NT2/D1 (cell line): ENCODE measurements at regions not wholly inside any gene's neighbourhood (a gene's known extent, or its start where the extent isn't known, plus 50 kb on each side); places are given as distances from the start of the nearest gene placed in this dataset.

ENCODE experiments used
- DNase-seq: peaks from one replicate; pipeline ENCODE4 v3.0.0-alpha.2; 2011; ENCODE audit warnings: low read depth, low spot score
- H3K27me3 ChIP-seq: 2 replicates; pipeline ENCODE4 v1.6.0; 2011; ENCODE audit warnings: mild to moderate bottlenecking; ENCODE audit not compliant: insufficient read length, insufficient read depth
- H3K36me3 ChIP-seq: 2 replicates; pipeline ENCODE4 v1.6.1; 2011; ENCODE audit warnings: mild to moderate bottlenecking, low read length, mixed read lengths; ENCODE audit not compliant: insufficient read depth, insufficient read length
- H3K4me1 ChIP-seq: 2 replicates; pipeline ENCODE4 v1.5.1; 2011; ENCODE audit not compliant: insufficient read depth, insufficient read length
- H3K4me3 ChIP-seq: 2 replicates; pipeline ENCODE4 v1.5.1; 2011; ENCODE audit warnings: low read depth; ENCODE audit not compliant: insufficient read length
- H3K9ac ChIP-seq: 2 replicates; pipeline ENCODE4 v1.6.0; 2011; ENCODE audit warnings: low read depth; ENCODE audit not compliant: insufficient read length
- H3K9me3 ChIP-seq: 2 replicates; pipeline ENCODE4 v1.5.1; 2011; ENCODE audit warnings: mild to moderate bottlenecking, low read length; ENCODE audit not compliant: insufficient read depth
- SUZ12 ChIP-seq: IDR thresholded peaks from 2 replicates; pipeline ENCODE4 v1.6.1; 2011; ENCODE audit not compliant: insufficient read length, insufficient read depth; ENCODE audit errors: extremely low read depth
- YY1 ChIP-seq: IDR thresholded peaks from 2 replicates; pipeline ENCODE4 v1.6.1; 2011; ENCODE audit not compliant: insufficient read length, insufficient read depth
- ZNF274 ChIP-seq: IDR thresholded peaks from 2 replicates; pipeline ENCODE4 v1.6.1; 2011; ENCODE audit warnings: mild to moderate bottlenecking, low read depth, low read length

DNA sequence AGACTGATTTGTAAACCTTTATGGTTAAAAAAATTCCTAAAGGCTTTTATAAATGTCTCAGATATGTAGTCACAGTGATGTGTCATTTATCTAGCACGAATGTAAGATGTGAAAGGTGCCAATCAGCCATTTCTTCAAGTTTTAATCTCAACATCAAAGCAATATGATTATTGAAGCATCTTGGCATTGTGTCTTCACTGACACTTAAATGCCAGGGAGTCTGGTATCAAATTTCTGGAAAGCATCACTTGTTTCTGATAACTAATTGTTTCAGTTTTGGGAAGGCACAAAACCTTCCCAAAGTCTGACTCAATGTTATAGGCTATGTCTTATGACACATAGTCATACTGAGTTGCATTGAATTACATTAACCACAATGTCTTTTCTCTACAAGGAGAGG is 492.0 kb upstream of the CNTNAP2 start:
- no peak overlapping the region for H3K9ac ChIP-seq
- no peaks in the 10 kb centered on the region for H3K9me3 ChIP-seq
- H3K36me3 ChIP-seq: no peaks in the 10 kb centered on the region
- no peaks in the 10 kb centered on the region for H3K4me1 ChIP-seq
- TF ChIP-seq SUZ12 (no peak), ZNF274 (no peak), YY1 (no peak)
- no peaks in the 10 kb centered on the region for H3K27me3 ChIP-seq
- DNase-seq: no peak
- no peak overlapping the region for H3K4me3 ChIP-seq

DNA sequence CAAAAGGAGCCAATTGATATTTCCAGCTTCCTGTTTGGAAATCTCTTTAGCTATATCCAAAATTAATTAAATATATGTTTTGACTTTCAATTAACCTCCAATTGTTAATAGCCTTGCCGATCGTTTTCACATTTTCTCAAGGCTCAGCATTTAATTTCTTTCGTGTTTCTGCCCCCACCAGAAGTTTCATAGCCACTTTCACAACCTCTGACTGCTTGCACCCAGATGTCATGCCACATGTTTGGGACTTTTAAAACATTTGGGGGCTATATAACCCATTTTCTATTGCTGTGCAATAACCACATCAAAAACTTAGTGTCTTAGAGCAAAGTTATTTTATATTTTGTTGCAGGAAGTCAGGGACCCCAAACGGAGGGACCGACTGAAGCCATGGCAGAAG is 510.6 kb upstream of the CNTNAP2 start:
- H3K27me3 ChIP-seq: no peaks in the 10 kb centered on the region
- no peaks in the 10 kb centered on the region for H3K4me1 ChIP-seq
- no peak for DNase-seq
- H3K9ac ChIP-seq: no peak overlapping the region
- H3K36me3 ChIP-seq: no peaks in the 10 kb centered on the region
- no peaks in the 10 kb centered on the region for H3K9me3 ChIP-seq
- TF ChIP-seq ZNF274: no peak
- no peak for TF ChIP-seq SUZ12
- no peak for TF ChIP-seq YY1
- no peak overlapping the region for H3K4me3 ChIP-seq

- no peaks in the 10 kb centered on the region for H3K9me3 ChIP-seq
- no peak overlapping the region for H3K4me3 ChIP-seq
- no peak for DNase-seq
- TF ChIP-seq ZNF274: no peak
- no peak for TF ChIP-seq YY1
- no peak for TF ChIP-seq SUZ12
- no peak overlapping the region for H3K9ac ChIP-seq
- H3K4me1 ChIP-seq: no peaks in the 10 kb centered on the region
- no peaks in the 10 kb centered on the region for H3K27me3 ChIP-seq
- H3K36me3 ChIP-seq: no peaks in the 10 kb centered on the region
These were observed 517.2 kb upstream of the CNTNAP2 start for GRCh38 chr7:145599376-145599775.

DNA sequence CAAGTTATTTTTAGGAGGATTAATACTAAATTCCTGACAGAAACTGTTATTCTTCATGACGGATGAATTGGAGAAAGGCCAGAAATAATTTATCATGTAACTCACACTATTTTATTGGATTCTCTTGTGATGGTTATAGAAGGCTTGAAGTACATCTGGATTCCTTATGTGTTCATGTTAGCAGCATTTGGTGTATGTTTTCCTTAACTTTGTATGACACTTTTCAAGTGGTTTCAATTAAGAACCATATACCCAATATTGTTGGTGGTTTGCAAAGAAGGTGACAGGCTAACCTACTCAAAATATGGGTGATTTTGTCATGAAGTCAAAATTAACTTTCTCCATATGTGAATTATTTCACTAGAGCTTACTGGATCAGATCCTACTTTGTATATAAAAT is 532.2 kb upstream of the CNTNAP2 start:
- no peaks in the 10 kb centered on the region for H3K27me3 ChIP-seq
- no peak for DNase-seq
- H3K36me3 ChIP-seq: no peaks in the 10 kb centered on the region
- TF ChIP-seq ZNF274 (no peak), YY1 (no peak)
- no peak overlapping the region for H3K9ac ChIP-seq
- no peak overlapping the region for H3K4me3 ChIP-seq
- H3K4me1 ChIP-seq: no peaks in the 10 kb centered on the region
- H3K9me3 ChIP-seq: no peaks in the 10 kb centered on the region

DNA sequence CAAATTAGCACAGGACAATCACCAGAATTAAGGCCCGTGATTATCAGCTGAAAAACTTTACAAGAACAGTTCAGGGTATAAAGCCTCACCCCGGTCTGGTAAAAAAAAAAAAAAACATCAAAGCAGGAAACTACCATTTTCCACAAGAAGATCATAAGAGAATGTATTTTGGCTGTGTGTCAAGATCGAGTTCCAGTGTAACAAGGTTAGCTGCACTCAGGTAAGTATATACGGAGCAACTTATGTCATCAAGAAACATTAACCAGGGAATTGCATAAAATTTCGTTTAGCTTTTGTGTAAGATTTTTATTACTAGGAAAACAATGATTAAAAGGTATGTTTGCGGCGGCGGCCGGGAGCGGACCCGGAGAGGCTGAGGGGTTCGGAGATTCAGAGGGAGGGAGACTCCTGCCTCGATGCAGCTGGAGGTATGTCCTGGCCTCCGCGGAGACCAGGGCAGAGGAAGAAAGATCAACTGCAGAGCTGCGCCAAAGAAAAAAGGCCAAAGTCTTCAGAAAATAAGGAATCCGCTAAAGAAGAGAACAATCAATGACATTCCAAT is 533.8 kb upstream of the CNTNAP2 start:
- no peaks in the 10 kb centered on the region for H3K9me3 ChIP-seq
- no peaks in the 10 kb centered on the region for H3K27me3 ChIP-seq
- no peaks in the 10 kb centered on the region for H3K36me3 ChIP-seq
- TF ChIP-seq YY1: no peak
- no peak for TF ChIP-seq SUZ12
- no peak for TF ChIP-seq ZNF274
- H3K4me1 ChIP-seq: no peaks in the 10 kb centered on the region
- no peak overlapping the region for H3K9ac ChIP-seq
- DNase-seq: no peak
- no peak overlapping the region for H3K4me3 ChIP-seq

DNA sequence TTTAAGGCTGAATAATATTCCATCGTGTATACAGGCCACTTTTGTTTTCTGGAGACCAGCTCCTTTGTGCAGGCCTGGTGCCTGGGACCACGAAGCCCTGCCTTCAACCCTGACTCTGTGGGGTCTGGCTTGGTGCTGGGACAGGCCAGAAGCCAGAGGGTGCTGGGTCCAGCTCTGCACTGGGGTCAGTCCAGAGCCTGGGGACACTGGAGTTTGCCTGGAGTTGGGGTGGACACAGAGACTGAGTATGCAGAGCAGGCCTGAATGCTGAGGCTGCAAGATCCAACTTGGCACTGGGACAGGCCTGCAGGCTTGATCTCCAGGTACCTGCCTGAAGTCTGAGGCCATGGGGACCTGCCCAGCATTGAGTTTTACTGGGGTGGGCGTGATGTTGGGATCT is 558.8 kb upstream of the CNTNAP2 start:
- Histone ChIP-seq H3K36me3 (no peaks in the 10 kb centered on the region), H3K9me3 (no peaks in the 10 kb centered on the region), H3K4me1 (no peaks in the 10 kb centered on the region), H3K9ac (no peak overlapping the region), H3K4me3 (no peak overlapping the region), H3K27me3 (no peaks in the 10 kb centered on the region)
- no peak for DNase-seq
- TF ChIP-seq SUZ12: no peak
- TF ChIP-seq YY1: no peak
- no peak for TF ChIP-seq ZNF274

DNA sequence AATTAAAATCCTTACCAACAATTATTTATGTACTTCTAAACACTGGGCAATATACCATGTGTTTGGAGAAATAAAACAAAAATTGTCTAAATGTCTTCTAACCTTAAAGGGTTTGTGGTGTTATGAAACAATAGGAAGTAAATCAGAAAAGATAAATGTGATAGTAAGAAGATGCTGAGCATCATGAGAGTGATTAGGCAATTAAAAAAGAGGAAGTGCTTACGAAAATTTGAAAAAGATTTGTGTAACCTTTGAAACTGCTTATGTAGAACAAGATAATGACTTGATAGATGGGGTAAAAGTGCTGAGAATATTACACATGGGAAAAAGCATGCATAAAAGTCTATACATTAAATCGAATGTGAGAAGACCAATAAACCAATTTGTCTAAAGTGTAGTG is 573.4 kb upstream of the CNTNAP2 start:
- no peaks in the 10 kb centered on the region for H3K27me3 ChIP-seq
- no peak overlapping the region for H3K4me3 ChIP-seq
- TF ChIP-seq SUZ12 (no peak), ZNF274 (no peak), YY1 (no peak)
- H3K36me3 ChIP-seq: no peaks in the 10 kb centered on the region
- no peak overlapping the region for H3K9ac ChIP-seq
- no peaks in the 10 kb centered on the region for H3K4me1 ChIP-seq
- no peaks in the 10 kb centered on the region for H3K9me3 ChIP-seq
- no peak for DNase-seq

DNA sequence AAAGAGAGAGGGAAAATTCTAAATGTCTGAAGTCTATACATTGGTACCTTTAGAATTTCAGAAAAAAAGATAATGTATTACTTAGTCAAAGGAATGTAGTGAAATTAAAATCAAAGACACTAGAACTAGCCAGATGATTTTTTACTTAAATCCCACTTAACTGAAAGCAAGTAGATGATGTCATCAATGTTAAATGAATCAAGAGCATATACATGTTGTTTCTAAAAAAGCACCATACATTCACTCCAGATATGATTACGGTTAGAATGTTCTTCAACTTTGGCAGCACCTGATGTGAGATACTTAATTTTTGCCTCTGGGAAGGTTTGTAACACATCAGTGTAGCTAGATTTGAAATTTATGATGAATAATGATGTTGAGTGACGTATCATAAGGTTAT is 576.7 kb upstream of the CNTNAP2 start:
- no peak overlapping the region for H3K9ac ChIP-seq
- no peak overlapping the region for H3K4me3 ChIP-seq
- DNase-seq: no peak
- no peaks in the 10 kb centered on the region for H3K27me3 ChIP-seq
- H3K4me1 ChIP-seq: no peaks in the 10 kb centered on the region
- no peaks in the 10 kb centered on the region for H3K9me3 ChIP-seq
- H3K36me3 ChIP-seq: no peaks in the 10 kb centered on the region
- TF ChIP-seq SUZ12 (no peak), ZNF274 (no peak), YY1 (no peak)
